HEK293 (cell line): ENCODE measurements at regions not wholly inside any gene's neighbourhood (a gene's known extent, or its start where the extent isn't known, plus 50 kb on each side); places are given as distances from the start of the nearest gene placed in this dataset.

ENCODE experiments used
- CTCF ChIA-PET: fragments of 350-600 bp; formaldehyde crosslinking; extraction: SDS; loops from one replicate; lab custom pipeline; 2021; ENCODE audit warnings: antibody characterized with exemption; lab: Yijun Ruan, JAX
- POLR2A ChIA-PET: fragments of 300-600 bp; formaldehyde crosslinking; extraction: SDS; loops from one replicate; lab custom pipeline; 2020; ENCODE audit warnings: antibody characterized with exemption, inconsistent platforms; lab: Yijun Ruan, JAX
- H3K27ac ChIP-seq: fragments of 200-500 bp; sonication (Bioruptor generic); 2 replicates; pipeline ENCODE4 v1.5.1; 2014; ENCODE audit warnings: low read depth, low read length, control low read depth, inconsistent platforms; ENCODE audit errors: extremely low read depth
- H3K36me3 ChIP-seq, 2 experiments: fragments of 200-500 bp in 1 of 2; sonication (Bioruptor generic) in 1 of 2; 1 replicate in 1 of 2; 2 replicates in 1 of 2; pipeline ENCODE4 v1.5.1; 2014 to 2017; ENCODE audit warnings: inconsistent platforms in 2 of 2, low read length in 2 of 2; ENCODE audit not compliant: control insufficient read depth in 2 of 2, insufficient read depth in 1 of 2
- H3K4me1 ChIP-seq: fragments of 200-500 bp; sonication (Bioruptor generic); 2 replicates; pipeline ENCODE4 v1.5.1; 2014; ENCODE audit warnings: mild to moderate bottlenecking, low read length, inconsistent platforms; ENCODE audit not compliant: control insufficient read depth, insufficient read depth
- H3K4me3 ChIP-seq: 2 replicates; pipeline ENCODE4 v1.5.1; 2011; ENCODE audit warnings: low read depth, mild to moderate bottlenecking, control low read depth, low read length, moderate library complexity
- H3K9me3 ChIP-seq: fragments of 200-500 bp; sonication (Bioruptor generic); 2 replicates; pipeline ENCODE4 v1.5.1; 2014; ENCODE audit warnings: low read depth, low read length, inconsistent platforms; ENCODE audit not compliant: control insufficient read depth, insufficient read depth
- HOXC10 ChIP-seq: sonication (generic); formaldehyde crosslinking; IDR thresholded peaks from 2 replicates; pipeline ENCODE4 v1.8.1; 2023; ENCODE audit warnings: mild to moderate bottlenecking, missing genetic modification reagents
- IKZF3 ChIP-seq: fragments of 450-650 bp; IDR thresholded peaks from 2 replicates; pipeline ENCODE4 v1.5.0; 2018; ENCODE audit warnings: missing biosample characterization, mild to moderate bottlenecking, missing genetic modification characterization, moderate library complexity
- KLF10 ChIP-seq: fragments of 450-650 bp; IDR thresholded peaks from 2 replicates; pipeline ENCODE4 v1.5.1; 2018; ENCODE audit warnings: missing biosample characterization, mild to moderate bottlenecking, missing genetic modification characterization
- KLF16 ChIP-seq: fragments of 450-650 bp; formaldehyde crosslinking; IDR thresholded peaks from 2 replicates; pipeline ENCODE4 v1.5.1; 2017; ENCODE audit warnings: missing biosample characterization, missing genetic modification characterization
- REPIN1 ChIP-seq: fragments of 450-650 bp; formaldehyde crosslinking; IDR thresholded peaks from 2 replicates; pipeline ENCODE4 v1.5.1; 2017; ENCODE audit warnings: missing biosample characterization, missing genetic modification characterization, low read depth
- SETDB1 ChIP-seq: IDR thresholded peaks from one replicate; pipeline ENCODE4 v1.6.1; 2017; ENCODE audit warnings: mild to moderate bottlenecking, low read length, moderate library complexity, mixed read lengths; ENCODE audit not compliant: insufficient read length
- TRIM28 ChIP-seq: IDR thresholded peaks from 2 replicates; pipeline ENCODE4 v1.6.1; 2011; ENCODE audit warnings: low read length, control low read depth, borderline replicate concordance
- ZFHX2 ChIP-seq: fragments of 450-650 bp; formaldehyde crosslinking; conservative IDR thresholded peaks from 2 replicates; pipeline ENCODE4 v1.5.1; 2016; ENCODE audit warnings: missing biosample characterization, missing genetic modification characterization
- ZFP37 ChIP-seq: fragments of 450-650 bp; formaldehyde crosslinking; IDR thresholded peaks from 2 replicates; pipeline ENCODE4 v1.5.1; 2016; ENCODE audit warnings: missing biosample characterization, missing genetic modification characterization
- ZNF174 ChIP-seq: fragments of 450-650 bp; formaldehyde crosslinking; IDR thresholded peaks from 2 replicates; pipeline ENCODE4 v1.5.0; 2017; ENCODE audit warnings: missing biosample characterization, mild to moderate bottlenecking, missing genetic modification characterization
- ZNF2 ChIP-seq: fragments of 450-650 bp; formaldehyde crosslinking; IDR thresholded peaks from 2 replicates; pipeline ENCODE4 v1.5.1; 2016; ENCODE audit warnings: missing biosample characterization, missing genetic modification characterization
- ZNF223 ChIP-seq: fragments of 450-650 bp; formaldehyde crosslinking; IDR thresholded peaks from 2 replicates; pipeline ENCODE4 v1.5.1; 2016; ENCODE audit warnings: missing biosample characterization, missing genetic modification characterization
- ZNF280C ChIP-seq: fragments of 450-650 bp; formaldehyde crosslinking; IDR thresholded peaks from 2 replicates; pipeline ENCODE4 v1.5.1; 2016; ENCODE audit warnings: missing biosample characterization, missing genetic modification characterization
- ZNF335 ChIP-seq: fragments of 450-650 bp; formaldehyde crosslinking; conservative IDR thresholded peaks from 2 replicates; pipeline ENCODE4 v1.5.1; 2016; ENCODE audit warnings: missing biosample characterization, missing genetic modification characterization
- ZNF366 ChIP-seq: fragments of 450-650 bp; formaldehyde crosslinking; conservative IDR thresholded peaks from 2 replicates; pipeline ENCODE4 v1.5.1; 2016; ENCODE audit warnings: missing biosample characterization, missing genetic modification characterization
- ZNF560 ChIP-seq: fragments of 450-650 bp; formaldehyde crosslinking; IDR thresholded peaks from 2 replicates; pipeline ENCODE4 v1.5.1; 2017; ENCODE audit warnings: missing biosample characterization, missing genetic modification characterization, borderline replicate concordance
- ZNF600 ChIP-seq: fragments of 450-650 bp; formaldehyde crosslinking; IDR thresholded peaks from 2 replicates; pipeline ENCODE4 v1.5.1; 2016; ENCODE audit warnings: missing biosample characterization, missing genetic modification characterization
- ZNF610 ChIP-seq: fragments of 450-650 bp; formaldehyde crosslinking; IDR thresholded peaks from 2 replicates; pipeline ENCODE4 v1.5.1; 2016; ENCODE audit warnings: missing biosample characterization, missing genetic modification characterization, borderline replicate concordance
- ZNF654 ChIP-seq: fragments of 450-650 bp; formaldehyde crosslinking; IDR thresholded peaks from 2 replicates; pipeline ENCODE4 v1.5.1; 2016; ENCODE audit warnings: low read depth, missing biosample characterization, missing genetic modification characterization
- ZNF677 ChIP-seq: fragments of 450-650 bp; IDR thresholded peaks from 2 replicates; pipeline ENCODE4 v1.5.0; 2018; ENCODE audit warnings: missing biosample characterization, mild to moderate bottlenecking, missing genetic modification characterization, moderate library complexity
- TF ChIP-seq, protein P1 (sequence below): sonication (generic); formaldehyde crosslinking; IDR thresholded peaks from 2 replicates; pipeline ENCODE4 v1.8.1; 2022; ENCODE audit warnings: mild to moderate bottlenecking, moderate library complexity, missing genetic modification reagents
- TF ChIP-seq, protein P2 (sequence below): fragments of 450-650 bp; formaldehyde crosslinking; conservative IDR thresholded peaks from 2 replicates; pipeline ENCODE4 v1.5.1; 2016; ENCODE audit warnings: low read depth, missing biosample characterization, missing genetic modification characterization

DNA sequence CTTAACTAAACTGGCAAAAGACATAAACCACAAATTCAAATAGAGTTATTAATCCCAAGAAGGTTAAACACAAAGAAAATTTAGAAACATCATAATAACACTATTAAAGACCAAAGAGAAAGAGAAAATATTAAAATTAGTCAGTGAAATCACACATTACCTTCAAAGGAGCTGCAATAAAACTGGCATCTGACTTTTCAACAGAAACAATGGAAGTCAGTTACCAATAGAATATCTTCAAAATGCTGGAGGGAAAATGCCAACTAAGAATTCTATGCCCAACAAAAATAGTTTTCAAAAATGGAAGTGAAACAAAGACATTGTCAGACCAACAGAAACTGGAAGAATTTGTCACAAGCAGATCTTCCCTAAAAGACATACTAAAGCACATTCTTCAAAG is 68.7 kb upstream of the RNF7 start:
- Histone ChIP-seq H3K27ac (no peak overlapping the region), H3K36me3 (no peaks in the 10 kb centered on the region), H3K9me3 (no peaks in the 10 kb centered on the region), H3K4me3 (no peak overlapping the region), H3K4me1 (no peaks in the 10 kb centered on the region)
- TF ChIP-seq HOXC10 (CRISPR knock-in tag) (no peak), KLF16 (tag by site-specific recombination) (no peak), SETDB1 (peak; percentile 92), KLF10 (tag by site-specific recombination) (no peak), ZFP37 (no peak), TRIM28 (peak; percentile 94), ZNF280C (no peak), ZNF366 (tag by site-specific recombination) (no peak), ZNF560 (tag by site-specific recombination) (no peak), ZFHX2 (tag by site-specific recombination) (no peak), ZNF174 (tag by site-specific recombination) (no peak), ZNF2 (tag by site-specific recombination) (no peak)
- TF ChIP-seq, protein P1, sequence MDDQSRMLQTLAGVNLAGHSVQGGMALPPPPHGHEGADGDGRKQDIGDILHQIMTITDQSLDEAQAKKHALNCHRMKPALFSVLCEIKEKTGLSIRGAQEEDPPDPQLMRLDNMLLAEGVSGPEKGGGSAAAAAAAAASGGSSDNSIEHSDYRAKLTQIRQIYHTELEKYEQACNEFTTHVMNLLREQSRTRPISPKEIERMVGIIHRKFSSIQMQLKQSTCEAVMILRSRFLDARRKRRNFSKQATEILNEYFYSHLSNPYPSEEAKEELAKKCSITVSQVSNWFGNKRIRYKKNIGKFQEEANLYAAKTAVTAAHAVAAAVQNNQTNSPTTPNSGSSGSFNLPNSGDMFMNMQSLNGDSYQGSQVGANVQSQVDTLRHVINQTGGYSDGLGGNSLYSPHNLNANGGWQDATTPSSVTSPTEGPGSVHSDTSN (CRISPR knock-in tag): no peak
- POLR2A ChIA-PET: interaction anchor here (0.7 kb wide), 1 partner anchor 394 kb away, joined by 7 read pairs; no protein-coding TSS in a partner anchor
- CTCF ChIA-PET: no interaction called here

GRCh38 chr3:141677701-141678100 is 60.4 kb upstream of the RNF7 start:
- POLR2A ChIA-PET: no interaction called here
- H3K27ac ChIP-seq: no peak overlapping the region
- no peak overlapping the region for H3K4me3 ChIP-seq
- CTCF ChIA-PET: no interaction called here
- H3K4me1 ChIP-seq: peaks cover 3% of the 10 kb centered on the region; the same call in 1 of the 2 replicates
- H3K36me3 ChIP-seq: no peaks in the 10 kb centered on the region
- no peak for TF ChIP-seq ZNF610 (tag by site-specific recombination)
- TF ChIP-seq ZNF335 (tag by site-specific recombination): no peak
- TF ChIP-seq ZNF677 (tag by site-specific recombination): no peak
- no peak for TF ChIP-seq ZNF600 (tag by site-specific recombination)
- TF ChIP-seq REPIN1: no peak
- TF ChIP-seq ZNF223 (tag by site-specific recombination): no peak
- H3K9me3 ChIP-seq: no peaks in the 10 kb centered on the region

DNA sequence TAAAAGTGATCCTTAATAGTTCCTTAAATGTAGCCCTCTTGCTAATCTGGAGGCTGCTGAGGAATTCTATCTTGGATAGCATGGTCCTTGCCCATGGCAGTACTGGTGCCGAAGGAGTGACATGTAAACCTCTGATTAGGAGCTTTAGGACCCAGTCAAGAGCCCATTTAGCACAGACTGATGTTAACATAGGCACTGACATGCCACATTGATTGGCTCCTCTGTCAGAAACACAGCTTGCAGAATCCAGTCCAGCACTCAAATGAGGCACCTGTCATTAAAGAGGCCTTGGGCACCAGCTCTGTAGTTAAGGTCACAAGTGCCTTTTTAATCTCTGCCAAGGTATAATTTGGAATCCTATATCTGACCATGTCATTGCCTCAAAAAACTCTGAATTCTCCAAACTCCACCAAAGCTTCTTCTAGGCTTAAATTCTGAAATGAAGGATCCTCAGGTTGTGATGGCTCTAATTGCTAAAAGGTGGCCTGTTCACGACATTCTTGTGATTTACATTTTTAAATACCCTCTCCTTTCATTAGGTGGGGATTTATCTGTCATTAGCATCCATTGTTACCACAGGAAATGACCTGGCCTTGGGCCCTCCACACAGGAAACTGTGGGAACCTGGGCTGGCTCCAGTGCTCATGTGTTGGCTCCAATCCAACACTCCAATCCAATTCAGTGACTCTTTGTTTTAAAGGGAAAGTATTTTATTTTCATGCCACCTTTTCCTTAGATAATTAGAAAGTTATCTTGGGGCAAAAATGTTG is 57.3 kb upstream of the RNF7 start:
- POLR2A ChIA-PET: no interaction called here
- Histone ChIP-seq H3K36me3 (no peaks in the 10 kb centered on the region), H3K27ac (no peak overlapping the region), H3K9me3 (no peaks in the 10 kb centered on the region), H3K4me1 (peaks cover 3% of the 10 kb centered on the region; the same call in 1 of the 2 replicates), H3K4me3 (no peak overlapping the region)
- CTCF ChIA-PET: no interaction called here
- TF ChIP-seq, protein P2, sequence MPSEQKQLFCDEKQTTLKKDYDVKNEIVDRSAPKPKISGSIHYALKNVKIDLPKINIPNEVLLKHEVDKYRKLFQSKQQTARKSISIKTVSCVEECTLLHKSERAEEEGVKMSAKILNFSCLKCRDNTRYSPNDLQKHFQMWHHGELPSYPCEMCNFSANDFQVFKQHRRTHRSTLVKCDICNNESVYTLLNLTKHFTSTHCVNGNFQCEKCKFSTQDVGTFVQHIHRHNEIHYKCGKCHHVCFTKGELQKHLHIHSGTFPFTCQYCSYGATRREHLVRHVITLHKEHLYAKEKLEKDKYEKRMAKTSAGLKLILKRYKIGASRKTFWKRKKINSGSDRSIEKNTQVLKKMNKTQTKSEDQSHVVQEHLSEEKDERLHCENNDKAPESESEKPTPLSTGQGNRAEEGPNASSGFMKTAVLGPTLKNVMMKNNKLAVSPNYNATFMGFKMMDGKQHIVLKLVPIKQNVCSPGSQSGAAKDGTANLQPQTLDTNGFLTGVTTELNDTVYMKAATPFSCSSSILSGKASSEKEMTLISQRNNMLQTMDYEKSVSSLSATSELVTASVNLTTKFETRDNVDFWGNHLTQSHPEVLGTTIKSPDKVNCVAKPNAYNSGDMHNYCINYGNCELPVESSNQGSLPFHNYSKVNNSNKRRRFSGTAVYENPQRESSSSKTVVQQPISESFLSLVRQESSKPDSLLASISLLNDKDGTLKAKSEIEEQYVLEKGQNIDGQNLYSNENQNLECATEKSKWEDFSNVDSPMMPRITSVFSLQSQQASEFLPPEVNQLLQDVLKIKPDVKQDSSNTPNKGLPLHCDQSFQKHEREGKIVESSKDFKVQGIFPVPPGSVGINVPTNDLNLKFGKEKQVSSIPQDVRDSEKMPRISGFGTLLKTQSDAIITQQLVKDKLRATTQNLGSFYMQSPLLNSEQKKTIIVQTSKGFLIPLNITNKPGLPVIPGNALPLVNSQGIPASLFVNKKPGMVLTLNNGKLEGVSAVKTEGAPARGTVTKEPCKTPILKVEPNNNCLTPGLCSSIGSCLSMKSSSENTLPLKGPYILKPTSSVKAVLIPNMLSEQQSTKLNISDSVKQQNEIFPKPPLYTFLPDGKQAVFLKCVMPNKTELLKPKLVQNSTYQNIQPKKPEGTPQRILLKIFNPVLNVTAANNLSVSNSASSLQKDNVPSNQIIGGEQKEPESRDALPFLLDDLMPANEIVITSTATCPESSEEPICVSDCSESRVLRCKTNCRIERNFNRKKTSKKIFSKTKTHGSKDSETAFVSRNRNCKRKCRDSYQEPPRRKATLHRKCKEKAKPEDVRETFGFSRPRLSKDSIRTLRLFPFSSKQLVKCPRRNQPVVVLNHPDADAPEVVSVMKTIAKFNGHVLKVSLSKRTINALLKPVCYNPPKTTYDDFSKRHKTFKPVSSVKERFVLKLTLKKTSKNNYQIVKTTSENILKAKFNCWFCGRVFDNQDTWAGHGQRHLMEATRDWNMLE (tag by site-specific recombination): 0 out of 2 replicates have a peak, but pooled peaks have one; percentile 33
- TF ChIP-seq ZNF654 (tag by site-specific recombination) (no peak), IKZF3 (tag by site-specific recombination) (no peak)
